NCI-H2029 (cell line): ENCODE measurements at regions not wholly inside any gene's neighbourhood (a gene's known extent, or its start where the extent isn't known, plus 50 kb on each side); places are given as distances from the start of the nearest gene placed in this dataset.

Source experiments
- DNase-seq: peaks from one replicate; lab custom pipeline; 2025; lab: John Stamatoyannopoulos, UW

GRCh38 chr1:234845097-234845660 lies 235.2 kb upstream of the IRF2BP2 start:
- no peak for DNase-seq

- DNase-seq, result no peak
Observed at GRCh38 chr1:234844479-234845031, 234.6 kb upstream of the IRF2BP2 start.

- DNase-seq, result no peak
Observed at GRCh38 chr1:234843946-234844345, 234.0 kb upstream of the IRF2BP2 start.

- DNase-seq, result no peak
Observed at GRCh38 chr1:234842726-234843641, 233.0 kb upstream of the IRF2BP2 start.

GRCh38 chr1:234841710-234842231 lies 231.8 kb upstream of the IRF2BP2 start:
- DNase-seq, result no peak

- no peak for DNase-seq
Observed at GRCh38 chr1:234841281-234841680, 231.3 kb upstream of the IRF2BP2 start.

- DNase-seq, result no peak
Observed at GRCh38 chr1:234840843-234841242, 230.9 kb upstream of the IRF2BP2 start.

GRCh38 chr1:234840253-234840652 lies 230.3 kb upstream of the IRF2BP2 start:
- DNase-seq, result no peak

GRCh38 chr1:234839663-234840062 lies 229.7 kb upstream of the IRF2BP2 start:
- no peak for DNase-seq

GRCh38 chr1:234838820-234839219 lies 228.8 kb upstream of the IRF2BP2 start:
- no peak for DNase-seq

GRCh38 chr1:234838182-234838581 lies 228.2 kb upstream of the IRF2BP2 start:
- DNase-seq, result no peak

- DNase-seq, result no peak
Observed at GRCh38 chr1:234837713-234838112, 227.7 kb upstream of the IRF2BP2 start.

GRCh38 chr1:234836776-234837357 lies 226.9 kb upstream of the IRF2BP2 start:
- DNase-seq, result no peak

- no peak for DNase-seq
Observed at GRCh38 chr1:234836045-234836681, 226.2 kb upstream of the IRF2BP2 start.

- no peak for DNase-seq
Observed at GRCh38 chr1:234835239-234835638, 225.3 kb upstream of the IRF2BP2 start.

- no peak for DNase-seq
Observed at GRCh38 chr1:234833646-234834045, 223.7 kb upstream of the IRF2BP2 start.

GRCh38 chr1:234833118-234833517 lies 223.1 kb upstream of the IRF2BP2 start:
- DNase-seq, result no peak

- no peak for DNase-seq
Observed at GRCh38 chr1:234827656-234828055, 217.7 kb upstream of the IRF2BP2 start.

- no peak for DNase-seq
Observed at GRCh38 chr1:234827181-234827580, 217.2 kb upstream of the IRF2BP2 start.

- DNase-seq, result no peak
Observed at GRCh38 chr1:234826352-234826751, 216.4 kb upstream of the IRF2BP2 start.

GRCh38 chr1:234825498-234826165 lies 215.7 kb upstream of the IRF2BP2 start:
- DNase-seq, result no peak
